ENCODE measurements at regions not wholly inside any gene's neighbourhood (a gene's known extent, or its start where the extent isn't known, plus 50 kb on each side); places are given as distances from the start of the nearest gene placed in this dataset.

DNA sequence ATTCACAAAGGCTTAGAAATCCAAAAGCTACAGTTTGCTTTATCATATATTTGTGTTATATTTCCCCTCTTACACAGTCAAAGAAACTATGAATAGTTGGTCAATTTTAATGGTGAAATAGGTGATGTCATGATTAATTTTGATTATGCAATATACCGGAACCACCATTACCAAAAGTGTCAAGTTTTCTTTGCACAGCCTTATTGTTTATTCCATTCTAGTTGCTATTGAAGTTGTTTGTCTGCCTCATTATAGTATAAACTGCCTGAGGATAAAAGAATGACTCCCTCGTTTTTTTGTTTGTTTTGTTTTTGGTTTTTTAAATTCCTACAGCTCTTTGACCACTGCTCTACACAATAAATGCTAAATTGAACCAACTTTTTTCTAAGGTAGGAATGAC lies 690.6 kb upstream of the ZP4 start:
- no peak for TF ChIP-seq EP300 (IDR thresholded peaks at IDR 0.05)
- TF ChIP-seq POLR2A (IDR thresholded peaks at IDR 0.05) = no peak
- TF ChIP-seq, protein P1, sequence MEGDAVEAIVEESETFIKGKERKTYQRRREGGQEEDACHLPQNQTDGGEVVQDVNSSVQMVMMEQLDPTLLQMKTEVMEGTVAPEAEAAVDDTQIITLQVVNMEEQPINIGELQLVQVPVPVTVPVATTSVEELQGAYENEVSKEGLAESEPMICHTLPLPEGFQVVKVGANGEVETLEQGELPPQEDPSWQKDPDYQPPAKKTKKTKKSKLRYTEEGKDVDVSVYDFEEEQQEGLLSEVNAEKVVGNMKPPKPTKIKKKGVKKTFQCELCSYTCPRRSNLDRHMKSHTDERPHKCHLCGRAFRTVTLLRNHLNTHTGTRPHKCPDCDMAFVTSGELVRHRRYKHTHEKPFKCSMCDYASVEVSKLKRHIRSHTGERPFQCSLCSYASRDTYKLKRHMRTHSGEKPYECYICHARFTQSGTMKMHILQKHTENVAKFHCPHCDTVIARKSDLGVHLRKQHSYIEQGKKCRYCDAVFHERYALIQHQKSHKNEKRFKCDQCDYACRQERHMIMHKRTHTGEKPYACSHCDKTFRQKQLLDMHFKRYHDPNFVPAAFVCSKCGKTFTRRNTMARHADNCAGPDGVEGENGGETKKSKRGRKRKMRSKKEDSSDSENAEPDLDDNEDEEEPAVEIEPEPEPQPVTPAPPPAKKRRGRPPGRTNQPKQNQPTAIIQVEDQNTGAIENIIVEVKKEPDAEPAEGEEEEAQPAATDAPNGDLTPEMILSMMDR (IDR thresholded peaks at IDR 0.05) = no peak
